Kidney glomerular epithelial cell (primary cell): ENCODE measurements at regions not wholly inside any gene's neighbourhood (a gene's known extent, or its start where the extent isn't known, plus 50 kb on each side); places are given as distances from the start of the nearest gene placed in this dataset.
A peak's percentile ranks its signal among the peaks of the same experiment; 100 is the strongest.
"Not testable (repeated sequence)": the region's sequence is repeated elsewhere in the genome, so short reads cannot be mapped to it uniquely, and the experiment has no call there.

ENCODE experiments used
- DNase-seq: peaks from one replicate; lab custom pipeline; 2025; lab: John Stamatoyannopoulos, UW

- no peak for DNase-seq
These were observed 908.5 kb upstream of the RAG2 start for GRCh38 chr11:37506531-37506930.

GRCh38 chr11:37505406-37505805 is 907.4 kb upstream of the RAG2 start:
- DNase-seq, result no peak

- peak; percentile 93 for DNase-seq
These were observed 906.9 kb upstream of the RAG2 start for GRCh38 chr11:37504921-37505320.

- peak; percentile 98 for DNase-seq
These were observed 906.1 kb upstream of the RAG2 start for GRCh38 chr11:37504060-37504611.

- DNase-seq, result no peak
These were observed 905.5 kb upstream of the RAG2 start for GRCh38 chr11:37503411-37504059.

GRCh38 chr11:37502202-37502601 is 904.2 kb upstream of the RAG2 start:
- no peak for DNase-seq

DNA sequence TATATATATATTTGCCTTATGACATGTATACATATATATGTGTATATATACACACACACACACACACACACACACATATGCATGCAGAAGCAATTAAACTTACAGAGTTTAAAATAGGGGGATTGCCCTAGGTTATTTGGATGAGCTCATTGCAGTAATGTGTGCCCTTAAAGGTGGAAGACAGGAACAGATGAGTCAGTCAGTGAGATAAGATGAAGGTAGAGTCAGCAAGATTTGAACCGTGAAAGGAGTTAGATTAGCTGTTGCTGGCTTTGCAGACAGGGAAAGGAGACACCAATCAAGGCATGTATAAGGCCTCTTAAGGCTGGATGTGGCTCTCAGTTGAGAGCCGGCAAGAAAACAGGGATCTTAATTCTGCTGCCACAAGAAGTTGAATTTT is 902.4 kb upstream of the RAG2 start:
- DNase-seq, result peak; percentile 87

DNA sequence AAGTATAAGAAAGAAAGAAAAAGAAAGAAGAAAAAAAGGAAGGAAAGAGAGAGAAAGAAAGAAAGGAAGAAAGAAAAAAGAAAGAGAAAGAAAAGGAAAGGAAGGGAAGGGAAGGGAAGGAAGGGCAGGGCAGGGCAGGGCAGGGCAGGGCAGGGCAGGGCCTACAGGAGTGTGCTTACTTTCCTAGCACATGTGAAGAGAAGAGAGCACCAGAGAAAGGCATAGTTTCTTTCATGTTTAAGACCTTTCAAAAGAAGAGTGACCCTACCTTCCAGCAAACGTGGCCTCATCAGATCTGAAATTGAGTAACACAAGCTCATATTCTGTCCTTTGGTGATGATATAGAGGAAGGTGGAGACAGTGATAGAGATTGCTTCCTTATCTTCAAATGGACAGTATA is 899.3 kb upstream of the RAG2 start:
- no peak for DNase-seq

GRCh38 chr11:37496201-37496600 is 898.2 kb upstream of the RAG2 start:
- no peak for DNase-seq

- DNase-seq, result no peak
These were observed 886.3 kb upstream of the RAG2 start for GRCh38 chr11:37484298-37484697.

- no peak for DNase-seq
These were observed 885.7 kb upstream of the RAG2 start for GRCh38 chr11:37483761-37484160.

DNA sequence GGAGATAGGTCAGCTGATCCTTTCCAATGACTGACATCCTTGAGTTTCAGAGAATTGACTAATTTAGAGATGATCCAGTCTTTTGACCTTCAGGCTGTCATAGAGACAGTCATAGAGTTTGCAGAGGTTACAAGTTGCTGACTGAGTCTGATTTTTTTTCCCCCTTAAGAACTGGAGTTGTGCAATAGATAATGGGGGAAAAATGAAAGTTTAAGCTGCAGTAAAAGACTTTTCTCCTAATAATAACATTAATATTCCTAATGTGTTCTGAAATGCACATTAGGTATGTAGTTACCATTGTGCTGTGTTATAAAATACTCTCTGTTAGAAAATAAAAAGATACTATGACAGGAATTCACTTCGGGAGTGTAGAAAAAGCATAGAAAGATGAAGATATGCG is 876.9 kb upstream of the RAG2 start:
- DNase-seq, result no peak

DNA sequence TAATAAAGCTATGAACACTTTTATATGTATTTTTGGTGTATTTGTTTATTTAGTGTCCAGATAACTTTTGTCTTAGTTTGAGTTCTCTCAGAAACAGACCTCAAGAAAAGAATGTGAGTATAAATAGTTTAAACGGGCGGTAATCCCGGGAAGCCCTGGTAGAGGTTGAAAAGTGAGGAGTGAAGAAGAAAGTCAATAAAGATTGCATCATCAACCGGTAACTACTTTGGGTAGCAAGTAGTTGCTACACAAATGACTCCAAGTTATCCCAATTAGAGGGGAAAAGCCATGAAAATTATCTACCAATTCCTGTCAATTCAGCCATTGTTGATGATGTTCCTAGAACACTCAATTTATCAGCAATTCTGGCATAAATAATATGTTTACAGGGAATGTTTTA is 870.3 kb upstream of the RAG2 start:
- DNase-seq, result no peak

- no peak for DNase-seq
These were observed 867.2 kb upstream of the RAG2 start for GRCh38 chr11:37465221-37465620.

- DNase-seq, result no peak
These were observed 861.4 kb upstream of the RAG2 start for GRCh38 chr11:37459456-37459855.

GRCh38 chr11:37456746-37457145 is 858.7 kb upstream of the RAG2 start:
- DNase-seq, result no peak

- peak; percentile 23 for DNase-seq
These were observed 853.9 kb upstream of the RAG2 start for GRCh38 chr11:37451903-37452302.

DNA sequence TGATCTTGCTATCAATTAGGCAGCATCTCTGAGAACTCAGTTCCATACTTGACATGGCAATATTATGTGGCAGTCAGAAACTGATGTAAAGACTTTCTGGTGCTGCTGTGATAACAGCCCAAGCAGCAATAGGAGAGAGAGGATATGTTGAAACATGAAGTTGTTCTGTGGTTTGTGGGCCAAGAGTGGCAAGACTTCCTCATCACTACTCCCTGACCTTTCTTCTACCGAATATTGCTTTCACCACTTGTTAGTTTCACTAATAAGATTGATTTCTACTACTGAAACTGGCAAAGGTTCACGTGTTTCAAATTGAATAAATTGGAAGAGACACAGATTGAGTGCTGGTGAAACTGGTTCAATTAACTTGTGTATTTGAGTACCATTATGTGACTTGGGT is 852.6 kb upstream of the RAG2 start:
- DNase-seq, result no peak

GRCh38 chr11:37449146-37449545 is 851.1 kb upstream of the RAG2 start:
- peak; percentile 56 for DNase-seq

DNA sequence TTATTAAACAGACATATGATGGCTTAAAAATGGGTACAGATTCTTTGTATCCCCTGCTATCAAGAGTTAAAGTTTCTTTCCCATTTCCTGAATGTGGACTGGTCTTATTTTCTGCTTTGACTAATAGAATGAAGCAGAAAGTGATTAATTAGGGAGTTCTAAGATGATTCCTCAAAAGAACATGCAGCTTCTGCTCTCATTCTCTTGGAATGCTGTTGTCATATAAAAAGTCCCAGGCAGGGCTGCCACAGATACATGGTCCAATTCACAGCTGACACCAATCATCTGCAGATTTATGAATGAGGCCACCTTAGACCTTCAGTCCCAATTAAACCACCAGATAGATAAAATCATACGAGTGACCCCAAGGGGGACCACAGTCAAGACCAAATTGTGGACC is 844.5 kb upstream of the RAG2 start:
- peak; percentile 67 for DNase-seq

- DNase-seq, result not testable (repeated sequence)
These were observed 833.7 kb upstream of the RAG2 start for GRCh38 chr11:37431633-37432230.

DNA sequence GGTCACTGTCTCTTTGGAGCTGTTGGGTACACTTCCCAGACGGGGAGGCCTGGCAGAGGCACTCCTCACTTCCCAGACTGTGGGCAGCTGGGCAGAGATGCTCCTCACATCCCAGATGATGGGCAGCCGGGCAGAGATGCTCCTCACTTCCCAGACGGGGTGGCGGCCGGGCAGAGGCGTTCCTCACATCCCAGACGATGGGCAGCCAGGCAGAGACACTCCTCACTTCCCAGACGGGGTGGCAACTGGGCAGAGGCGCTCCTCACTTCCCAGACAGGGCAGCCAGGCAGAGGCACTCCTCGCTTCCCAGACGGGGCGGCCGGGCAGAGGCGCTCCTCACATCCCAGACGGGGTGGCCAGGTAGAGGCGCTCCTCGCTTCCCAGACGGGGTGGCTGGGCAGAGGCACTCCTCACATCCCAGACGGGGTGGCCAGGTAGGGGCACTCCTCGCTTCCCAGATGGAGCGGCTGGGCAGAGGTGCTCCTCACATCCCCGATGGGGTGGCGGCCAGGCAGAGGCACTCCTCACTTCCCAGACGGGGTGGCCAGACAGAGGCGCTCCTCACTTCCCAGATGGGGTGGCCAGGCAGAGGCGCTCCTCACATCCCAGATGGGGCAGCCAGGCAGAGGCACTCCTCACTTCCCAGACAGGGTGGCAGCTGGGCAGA is 833.1 kb upstream of the RAG2 start:
- not testable (repeated sequence) for DNase-seq

DNA sequence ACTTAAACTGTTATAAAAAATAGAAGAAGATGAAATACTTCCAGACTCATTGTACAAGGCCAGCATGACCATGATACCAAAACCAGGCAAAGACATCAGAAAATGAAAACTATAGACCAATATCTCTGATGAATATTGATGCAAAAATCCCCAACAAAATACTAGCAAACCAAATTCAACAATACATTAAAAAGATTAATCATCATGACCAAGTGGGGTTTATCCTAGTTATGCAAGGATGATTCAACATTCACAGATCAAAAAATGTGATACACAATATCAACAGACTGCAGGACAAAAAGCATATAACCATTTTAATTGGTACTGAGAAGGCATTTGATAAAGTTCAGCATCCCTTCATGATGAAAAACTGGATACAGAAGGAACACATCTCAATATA is 824.5 kb upstream of the RAG2 start:
- no peak for DNase-seq
